WTC11 (cell line): ENCODE measurements at regions not wholly inside any gene's neighbourhood (a gene's known extent, or its start where the extent isn't known, plus 50 kb on each side); places are given as distances from the start of the nearest gene placed in this dataset.

Experiments
- ATAC-seq: fragments of 200-7000 bp; cut with Tn5 transposase; 2 replicates; pipeline ENCODE4 v1.10.0; 2021; ENCODE audit warnings: mild to moderate bottlenecking, moderate library complexity
- CTCF ChIA-PET: fragments of 300-600 bp; sonication (Branson Sonifier 250); formaldehyde crosslinking; loops from one replicate; lab custom pipeline; 2021; ENCODE audit warnings: antibody characterized with exemption; lab: Charles Lee
- POLR2A ChIA-PET: fragments of 350-600 bp; sonication (Branson Sonifier 250); formaldehyde crosslinking; loops from one replicate; lab custom pipeline; 2021; ENCODE audit warnings: antibody characterized with exemption; lab: Charles Lee
- DNase-seq: peaks from one replicate; pipeline ENCODE4 v3.0.0; 2021; ENCODE audit warnings: low spot score
- H3K27ac Mint-ChIP-seq: 2 replicates; pipeline ENCODE4 v1.8.0; 2021; ENCODE audit warnings: mixed read lengths
- H3K27me3 Mint-ChIP-seq: 2 replicates; pipeline ENCODE4 v1.8.0; 2021; ENCODE audit warnings: low read depth, mild to moderate bottlenecking, moderate library complexity, mixed read lengths
- H3K36me3 Mint-ChIP-seq: 2 replicates; pipeline ENCODE4 v1.8.0; 2021; ENCODE audit warnings: mixed read lengths
- H3K4me1 Mint-ChIP-seq: 2 replicates; pipeline ENCODE4 v1.8.0; 2022; ENCODE audit warnings: mixed read lengths
- H3K4me3 Mint-ChIP-seq: 2 replicates; pipeline ENCODE4 v1.8.0; 2021; ENCODE audit warnings: mild to moderate bottlenecking, moderate library complexity, mixed read lengths
- H3K9me3 Mint-ChIP-seq: 2 replicates; pipeline ENCODE4 v1.8.0; 2021; ENCODE audit warnings: mixed read lengths
- AR ChIP-seq: fragments of 250-450 bp; sonication (Bioruptor Pico); IDR thresholded peaks from 2 replicates; pipeline ENCODE4 v1.9.0; 2021; ENCODE audit warnings: mild to moderate bottlenecking
- ATF6 ChIP-seq: sonication (generic); formaldehyde crosslinking; IDR thresholded peaks from 2 replicates; pipeline ENCODE4 v1.8.1; 2023; ENCODE audit warnings: mild to moderate bottlenecking, missing genetic modification reagents
- CBFB ChIP-seq: sonication (generic); formaldehyde crosslinking; IDR thresholded peaks from 2 replicates; pipeline ENCODE4 v1.8.1; 2022; ENCODE audit warnings: mild to moderate bottlenecking, low read depth, missing genetic modification reagents
- FOXP4 ChIP-seq: sonication (generic); formaldehyde crosslinking; IDR thresholded peaks from 2 replicates; pipeline ENCODE4 v1.8.0; 2022; ENCODE audit warnings: mild to moderate bottlenecking, missing genetic modification reagents
- GRHL2 ChIP-seq: fragments of 250-450 bp; sonication (Bioruptor Pico); IDR thresholded peaks from 2 replicates; pipeline ENCODE4 v1.8.0; 2022; ENCODE audit warnings: mild to moderate bottlenecking, moderate library complexity; ENCODE audit not compliant: insufficient replicate concordance, severe bottlenecking
- IRF1 ChIP-seq: sonication (generic); formaldehyde crosslinking; IDR thresholded peaks from 2 replicates; pipeline ENCODE4 v1.8.0; 2023; ENCODE audit warnings: missing genetic modification reagents
- JAZF1 ChIP-seq: fragments of 250-450 bp; sonication (Bioruptor Pico); IDR thresholded peaks from 2 replicates; pipeline ENCODE4 v1.9.0; 2021; ENCODE audit warnings: moderate library complexity, mild to moderate bottlenecking, inconsistent platforms
- JUN ChIP-seq: sonication (generic); formaldehyde crosslinking; IDR thresholded peaks from 2 replicates; pipeline ENCODE4 v1.8.0; 2023; ENCODE audit warnings: mild to moderate bottlenecking, missing genetic modification reagents
- MXD4 ChIP-seq: fragments of 250-450 bp; sonication (Bioruptor Pico); IDR thresholded peaks from 2 replicates; pipeline ENCODE4 v1.8.0; 2021; ENCODE audit warnings: mild to moderate bottlenecking, moderate library complexity, borderline replicate concordance
- NR1H2 ChIP-seq: sonication (generic); formaldehyde crosslinking; IDR thresholded peaks from 2 replicates; pipeline ENCODE4 v1.9.0; 2021; ENCODE audit warnings: mild to moderate bottlenecking, moderate library complexity, missing genetic modification reagents
- OVOL2 ChIP-seq: fragments of 250-450 bp; sonication (Bioruptor Pico); IDR thresholded peaks from 2 replicates; pipeline ENCODE4 v1.9.0; 2021; ENCODE audit warnings: mild to moderate bottlenecking, borderline replicate concordance
- RELA ChIP-seq: sonication (generic); formaldehyde crosslinking; IDR thresholded peaks from 2 replicates; pipeline ENCODE4 v1.8.1; 2022; ENCODE audit warnings: missing genetic modification reagents, mild to moderate bottlenecking, borderline replicate concordance
- SMAD3 ChIP-seq: sonication (generic); formaldehyde crosslinking; IDR thresholded peaks from 2 replicates; pipeline ENCODE4 v1.8.0; 2022; ENCODE audit warnings: missing genetic modification reagents, mild to moderate bottlenecking, borderline replicate concordance
- SMAD4 ChIP-seq: sonication (generic); formaldehyde crosslinking; IDR thresholded peaks from 2 replicates; pipeline ENCODE4 v1.8.0; 2022; ENCODE audit warnings: mild to moderate bottlenecking, missing genetic modification reagents
- TCF7 ChIP-seq: sonication (generic); formaldehyde crosslinking; IDR thresholded peaks from 2 replicates; pipeline ENCODE4 v1.8.0; 2022; ENCODE audit warnings: mild to moderate bottlenecking, low read depth, missing genetic modification reagents, moderate library complexity
- TEAD4 ChIP-seq: sonication (generic); formaldehyde crosslinking; IDR thresholded peaks from 2 replicates; pipeline ENCODE4 v1.8.0; 2022; ENCODE audit warnings: mild to moderate bottlenecking, missing genetic modification reagents
- USF1 ChIP-seq: sonication (generic); formaldehyde crosslinking; IDR thresholded peaks from 2 replicates; pipeline ENCODE4 v1.8.0; 2022; ENCODE audit warnings: mild to moderate bottlenecking, missing genetic modification reagents
- ZNF138 ChIP-seq: sonication (generic); formaldehyde crosslinking; conservative IDR thresholded peaks from 2 replicates; pipeline ENCODE4 v1.8.1; 2022; ENCODE audit warnings: mild to moderate bottlenecking, moderate library complexity, missing genetic modification reagents
- ZNF317 ChIP-seq: sonication (generic); formaldehyde crosslinking; IDR thresholded peaks from 2 replicates; pipeline ENCODE4 v1.8.1; 2023; ENCODE audit warnings: low read depth, mild to moderate bottlenecking, moderate library complexity, missing genetic modification reagents, borderline replicate concordance
- ZNF416 ChIP-seq: fragments of 250-450 bp; sonication (Bioruptor Pico); IDR thresholded peaks from 2 replicates; pipeline ENCODE4 v1.9.0; 2021; ENCODE audit warnings: mild to moderate bottlenecking, inconsistent platforms
- ZNF423 ChIP-seq: fragments of 250-450 bp; sonication (Bioruptor Pico); IDR thresholded peaks from 2 replicates; pipeline ENCODE4 v2.1.2; 2022; ENCODE audit warnings: mild to moderate bottlenecking, moderate library complexity
- ZNF671 ChIP-seq: fragments of 250-450 bp; sonication (Bioruptor Pico); IDR thresholded peaks from 2 replicates; pipeline ENCODE4 v1.8.0; 2021; ENCODE audit warnings: mild to moderate bottlenecking

GRCh38 chr2:142259356-142259755 lies 128.5 kb upstream of the LRP1B start:
- Mint-ChIP-seq H3K9me3 (no peaks in the 10 kb centered on the region), H3K27me3 (no peaks in the 10 kb centered on the region), H3K4me1 (no peaks in the 10 kb centered on the region), H3K4me3 (no peak overlapping the region)
- TF ChIP-seq TEAD4 (CRISPR knock-in tag) (no peak), MXD4 (no peak), ZNF423 (CRISPR knock-in tag) (no peak), CBFB (no peak), ZNF138 (CRISPR knock-in tag) (no peak), TCF7 (no peak), NR1H2 (CRISPR knock-in tag) (no peak), ZNF317 (CRISPR knock-in tag) (no peak), ZNF671 (CRISPR knock-in tag) (no peak), SMAD3 (no peak), JAZF1 (CRISPR knock-in tag) (no peak), JUN (no peak)
- TF ChIP-seq, all 79 proteins: peak for 0
- POLR2A ChIA-PET = no interaction called here
- Mint-ChIP-seq H3K27ac (no peak overlapping the region), H3K36me3 (no peaks in the 10 kb centered on the region)
- DNase-seq = no peak
- no peak for ATAC-seq
- CTCF ChIA-PET = no interaction called here

- Mint-ChIP-seq H3K36me3 (no peaks in the 10 kb centered on the region), H3K9me3 (no peaks in the 10 kb centered on the region), H3K4me3 (no peak overlapping the region), H3K27ac (no peak overlapping the region), H3K27me3 (no peaks in the 10 kb centered on the region), H3K4me1 (peaks cover 3% of the 10 kb centered on the region; the same call in 1 of the 2 replicates)
- ATAC-seq (no peak), DNase-seq (no peak)
- ChIA-PET CTCF (no interaction called here), POLR2A (no interaction called here)
- TF ChIP-seq FOXP4 (CRISPR knock-in tag) = no peak
- TF ChIP-seq USF1 = no peak
- TF ChIP-seq AR (CRISPR knock-in tag) = no peak
- TF ChIP-seq SMAD4 = no peak
- TF ChIP-seq ATF6 = no peak
- TF ChIP-seq OVOL2 (CRISPR knock-in tag) = no peak
- no peak for TF ChIP-seq ZNF416 (CRISPR knock-in tag)
- TF ChIP-seq RELA (CRISPR knock-in tag) = no peak
- no peak for TF ChIP-seq GRHL2 (CRISPR knock-in tag)
- no peak for TF ChIP-seq IRF1 (CRISPR knock-in tag)
These were observed 123.2 kb upstream of the LRP1B start for GRCh38 chr2:142254031-142254430.
